ENCODE measurements at regions not wholly inside any gene's neighbourhood (a gene's known extent, or its start where the extent isn't known, plus 50 kb on each side); places are given as distances from the start of the nearest gene placed in this dataset.

DNA sequence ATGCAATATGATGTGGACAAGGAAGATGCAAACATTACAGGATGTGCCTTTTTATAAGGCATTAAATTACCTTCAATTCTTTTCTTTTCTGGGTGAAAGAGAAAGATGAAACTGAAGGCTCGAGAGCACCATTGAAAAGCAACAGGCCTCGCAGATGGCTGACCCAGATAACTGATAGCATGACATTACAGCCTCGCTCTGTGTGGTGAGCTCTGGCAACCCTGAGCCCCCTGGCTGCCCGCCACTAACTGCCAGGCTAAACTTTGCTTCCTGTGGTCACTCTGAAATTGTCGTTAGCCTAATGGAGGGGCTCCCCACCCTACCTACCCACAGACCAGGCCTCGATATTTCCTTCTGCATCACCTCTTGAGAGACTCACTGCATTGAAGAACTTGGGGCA is 516.8 kb upstream of the FANCL start:
- TF ChIP-seq, protein P1, sequence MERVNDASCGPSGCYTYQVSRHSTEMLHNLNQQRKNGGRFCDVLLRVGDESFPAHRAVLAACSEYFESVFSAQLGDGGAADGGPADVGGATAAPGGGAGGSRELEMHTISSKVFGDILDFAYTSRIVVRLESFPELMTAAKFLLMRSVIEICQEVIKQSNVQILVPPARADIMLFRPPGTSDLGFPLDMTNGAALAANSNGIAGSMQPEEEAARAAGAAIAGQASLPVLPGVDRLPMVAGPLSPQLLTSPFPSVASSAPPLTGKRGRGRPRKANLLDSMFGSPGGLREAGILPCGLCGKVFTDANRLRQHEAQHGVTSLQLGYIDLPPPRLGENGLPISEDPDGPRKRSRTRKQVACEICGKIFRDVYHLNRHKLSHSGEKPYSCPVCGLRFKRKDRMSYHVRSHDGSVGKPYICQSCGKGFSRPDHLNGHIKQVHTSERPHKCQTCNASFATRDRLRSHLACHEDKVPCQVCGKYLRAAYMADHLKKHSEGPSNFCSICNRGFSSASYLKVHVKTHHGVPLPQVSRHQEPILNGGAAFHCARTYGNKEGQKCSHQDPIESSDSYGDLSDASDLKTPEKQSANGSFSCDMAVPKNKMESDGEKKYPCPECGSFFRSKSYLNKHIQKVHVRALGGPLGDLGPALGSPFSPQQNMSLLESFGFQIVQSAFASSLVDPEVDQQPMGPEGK (CRISPR knock-in tag; IDR thresholded peaks at IDR 0.05; ENCODE audit: borderline replicate concordance) = no peak
- TF ChIP-seq PPARA (CRISPR knock-in tag; IDR thresholded peaks at IDR 0.05; ENCODE audit: borderline replicate concordance) (no peak), BACH2 (CRISPR knock-in tag; IDR thresholded peaks at IDR 0.05; ENCODE audit: borderline replicate concordance) (no peak), ZFP30 (CRISPR knock-in tag; IDR thresholded peaks at IDR 0.05) (no peak), TCF4 (CRISPR knock-in tag; IDR thresholded peaks at IDR 0.05; ENCODE audit: borderline replicate concordance) (no peak), RARB (CRISPR knock-in tag; IDR thresholded peaks at IDR 0.05) (no peak), ZNF565 (CRISPR knock-in tag; conservative IDR thresholded peaks at IDR 0.05; ENCODE audit: low read depth) (no peak)
